ENCODE measurements at regions not wholly inside any gene's neighbourhood (a gene's known extent, or its start where the extent isn't known, plus 50 kb on each side); places are given as distances from the start of the nearest gene placed in this dataset.

DNA sequence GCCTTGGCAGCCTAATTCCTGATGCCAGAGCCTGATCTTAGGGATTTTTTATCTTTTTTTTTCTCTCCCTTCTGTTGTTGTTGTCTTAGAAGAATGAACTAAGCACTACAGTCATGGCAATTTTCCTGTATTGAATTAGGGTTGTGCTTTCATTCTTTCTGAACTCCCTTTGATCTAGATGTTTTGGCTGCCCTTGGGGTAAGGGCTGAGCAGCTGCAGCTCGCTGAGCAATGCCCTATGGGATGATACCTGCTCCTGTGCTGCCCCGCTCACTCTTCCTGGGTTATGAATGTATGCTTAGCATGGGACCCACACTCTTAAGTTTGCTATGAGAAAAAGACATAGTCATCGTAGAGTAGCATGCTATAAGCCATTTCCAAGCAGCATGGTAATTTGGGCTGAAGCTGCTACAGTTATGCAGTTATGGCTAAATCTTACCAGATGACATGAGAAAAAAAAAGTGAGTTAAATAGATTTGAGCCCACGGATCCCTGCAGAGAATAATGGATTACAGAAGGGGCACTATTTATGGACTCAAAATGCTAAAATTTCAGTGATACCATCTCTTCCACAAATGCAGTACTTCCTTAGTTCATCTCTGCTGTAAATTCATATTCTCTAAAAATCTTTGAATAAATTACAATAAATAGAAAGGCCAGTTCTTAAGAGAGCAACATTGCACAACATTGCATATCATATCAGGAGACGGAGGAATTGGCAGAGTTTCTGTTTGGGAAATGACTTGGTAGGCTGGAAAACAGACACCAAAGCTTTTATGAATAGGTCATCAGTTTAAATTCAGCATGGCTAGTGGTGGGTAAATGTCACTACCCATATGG, 79.2 kb upstream of the PTHLH start:
- TF ChIP-seq SP1 (IDR thresholded peaks at IDR 0.05; ENCODE audit: low read depth) (no peak), EZH2 (IDR thresholded peaks at IDR 0.05) (no peak), POLR2A (IDR thresholded peaks at IDR 0.05; ENCODE audit: borderline replicate concordance, extremely low read depth, insufficient read depth, insufficient read length) (no peak), EZH2phosphoT487 (IDR thresholded peaks at IDR 0.05; ENCODE audit: borderline replicate concordance) (no peak), CTCF (IDR thresholded peaks at IDR 0.05 in 2 of 3, conservative IDR thresholded peaks at IDR 0.05 in 1 of 3; ENCODE audit: borderline replicate concordance in 1 of 3, insufficient read depth in 1 of 3, low read depth in 2 of 3, low read length in 2 of 3) (no peak), CBX3 (IDR thresholded peaks at IDR 0.05; ENCODE audit: low read depth) (no peak), SRF (IDR thresholded peaks at IDR 0.05; ENCODE audit: low read depth) (no peak), JUND (IDR thresholded peaks at IDR 0.05) (no peak), MAX (IDR thresholded peaks at IDR 0.05) (no peak), FOSL1 (IDR thresholded peaks at IDR 0.05; ENCODE audit: low read depth) (no peak)

All from HCT116 (cell line).